ENCODE measurements at regions not wholly inside any gene's neighbourhood (a gene's known extent, or its start where the extent isn't known, plus 50 kb on each side); places are given as distances from the start of the nearest gene placed in this dataset.

GRCh38 chr2:16109821-16110310 is 169.5 kb downstream of the MYCN start:
- TF ChIP-seq, protein P1, sequence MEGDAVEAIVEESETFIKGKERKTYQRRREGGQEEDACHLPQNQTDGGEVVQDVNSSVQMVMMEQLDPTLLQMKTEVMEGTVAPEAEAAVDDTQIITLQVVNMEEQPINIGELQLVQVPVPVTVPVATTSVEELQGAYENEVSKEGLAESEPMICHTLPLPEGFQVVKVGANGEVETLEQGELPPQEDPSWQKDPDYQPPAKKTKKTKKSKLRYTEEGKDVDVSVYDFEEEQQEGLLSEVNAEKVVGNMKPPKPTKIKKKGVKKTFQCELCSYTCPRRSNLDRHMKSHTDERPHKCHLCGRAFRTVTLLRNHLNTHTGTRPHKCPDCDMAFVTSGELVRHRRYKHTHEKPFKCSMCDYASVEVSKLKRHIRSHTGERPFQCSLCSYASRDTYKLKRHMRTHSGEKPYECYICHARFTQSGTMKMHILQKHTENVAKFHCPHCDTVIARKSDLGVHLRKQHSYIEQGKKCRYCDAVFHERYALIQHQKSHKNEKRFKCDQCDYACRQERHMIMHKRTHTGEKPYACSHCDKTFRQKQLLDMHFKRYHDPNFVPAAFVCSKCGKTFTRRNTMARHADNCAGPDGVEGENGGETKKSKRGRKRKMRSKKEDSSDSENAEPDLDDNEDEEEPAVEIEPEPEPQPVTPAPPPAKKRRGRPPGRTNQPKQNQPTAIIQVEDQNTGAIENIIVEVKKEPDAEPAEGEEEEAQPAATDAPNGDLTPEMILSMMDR (IDR thresholded peaks at IDR 0.05; ENCODE audit: insufficient read depth, low read length, poor library complexity, severe bottlenecking) = no peak
- TF ChIP-seq EZH2phosphoT487 (conservative IDR thresholded peaks at IDR 0.05; ENCODE audit: low read length) = no peak
